Mammary epithelial cell (primary cell): ENCODE measurements at regions not wholly inside any gene's neighbourhood (a gene's known extent, or its start where the extent isn't known, plus 50 kb on each side); places are given as distances from the start of the nearest gene placed in this dataset.

Experiments
- EZH2 ChIP-seq: IDR thresholded peaks from 2 replicates; pipeline ENCODE4 v1.6.1; 2012; ENCODE audit warnings: low read length, inconsistent platforms, borderline replicate concordance
- TF ChIP-seq, protein P1 (sequence below), 2 donors: IDR thresholded peaks in 1 of 2; conservative IDR thresholded peaks in 1 of 2; 2 replicates each; pipeline ENCODE4 v1.5.1; 2011 to 2012; ENCODE audit warnings: inconsistent platforms in 2 of 2, low read length in 2 of 2, mild to moderate bottlenecking in 2 of 2, control low read depth in 1 of 2, low read depth in 1 of 2; ENCODE audit not compliant: insufficient read depth in 1 of 2; ENCODE audit errors: extremely low read depth in 1 of 2

GRCh38 chr10:4111643-4112042 lies 326.6 kb upstream of the KLF6 start:
- no peak for TF ChIP-seq EZH2
- TF ChIP-seq, protein P1, sequence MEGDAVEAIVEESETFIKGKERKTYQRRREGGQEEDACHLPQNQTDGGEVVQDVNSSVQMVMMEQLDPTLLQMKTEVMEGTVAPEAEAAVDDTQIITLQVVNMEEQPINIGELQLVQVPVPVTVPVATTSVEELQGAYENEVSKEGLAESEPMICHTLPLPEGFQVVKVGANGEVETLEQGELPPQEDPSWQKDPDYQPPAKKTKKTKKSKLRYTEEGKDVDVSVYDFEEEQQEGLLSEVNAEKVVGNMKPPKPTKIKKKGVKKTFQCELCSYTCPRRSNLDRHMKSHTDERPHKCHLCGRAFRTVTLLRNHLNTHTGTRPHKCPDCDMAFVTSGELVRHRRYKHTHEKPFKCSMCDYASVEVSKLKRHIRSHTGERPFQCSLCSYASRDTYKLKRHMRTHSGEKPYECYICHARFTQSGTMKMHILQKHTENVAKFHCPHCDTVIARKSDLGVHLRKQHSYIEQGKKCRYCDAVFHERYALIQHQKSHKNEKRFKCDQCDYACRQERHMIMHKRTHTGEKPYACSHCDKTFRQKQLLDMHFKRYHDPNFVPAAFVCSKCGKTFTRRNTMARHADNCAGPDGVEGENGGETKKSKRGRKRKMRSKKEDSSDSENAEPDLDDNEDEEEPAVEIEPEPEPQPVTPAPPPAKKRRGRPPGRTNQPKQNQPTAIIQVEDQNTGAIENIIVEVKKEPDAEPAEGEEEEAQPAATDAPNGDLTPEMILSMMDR (conservative IDR thresholded peaks at IDR 0.05 in 1 of 2, IDR thresholded peaks at IDR 0.05 in 1 of 2; ENCODE audit: extremely low read depth in 1 of 2, insufficient read depth in 1 of 2, low read depth in 1 of 2, low read length in 2 of 2), result no peak
